HG03196 (cell line): ENCODE measurements at regions not wholly inside any gene's neighbourhood (a gene's known extent, or its start where the extent isn't known, plus 50 kb on each side); places are given as distances from the start of the nearest gene placed in this dataset.

Experiments used
- ATAC-seq: cut with Tn5 transposase; IDR thresholded peaks from one replicate; pipeline ENCODE4 v1.9.1; 2021; ENCODE audit not compliant: unreplicated experiment

DNA sequence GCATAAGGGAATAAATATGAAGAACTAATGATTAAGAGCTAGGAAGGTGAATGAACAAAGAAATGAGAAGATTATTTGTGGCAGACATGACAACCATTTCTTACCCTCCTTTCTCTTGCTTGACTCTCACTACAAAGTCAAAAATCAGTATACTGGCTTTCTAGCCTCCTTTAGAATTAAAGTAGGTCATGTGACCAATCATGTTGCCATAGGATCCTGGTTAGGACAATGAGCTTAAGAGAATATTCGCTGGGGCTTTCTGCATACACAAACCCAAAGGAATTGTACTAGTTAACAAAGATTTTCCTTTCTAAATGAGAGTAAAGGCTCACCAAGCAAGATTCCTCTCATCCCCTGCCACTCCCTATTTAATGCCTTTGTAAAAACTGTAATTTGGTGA, 76.0 kb upstream of the ID4 start:
- ATAC-seq, result no peak

- ATAC-seq, result no peak
Measured at GRCh38 chr6:19771753-19772336, 65.3 kb upstream of the ID4 start.

DNA sequence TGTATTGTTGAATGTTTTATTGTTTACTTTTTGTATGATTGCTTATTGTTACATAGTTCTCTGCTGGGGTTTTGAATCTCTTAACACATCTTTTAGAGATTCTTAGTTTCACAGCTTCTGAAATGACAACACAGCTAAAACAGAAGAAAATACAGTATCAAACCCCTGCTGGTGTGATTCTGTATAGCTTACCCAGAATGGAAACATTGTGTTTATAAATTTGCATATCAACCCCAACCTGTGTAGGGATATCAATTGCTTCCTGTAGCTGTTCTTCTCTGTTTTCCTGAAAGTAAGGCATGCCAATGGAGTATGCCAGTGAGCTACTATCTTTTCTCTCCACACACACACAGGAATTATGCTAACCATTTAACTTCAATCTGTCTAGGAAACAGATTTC, 64.3 kb upstream of the ID4 start:
- ATAC-seq, result no peak

GRCh38 chr6:19781269-19781668, 55.9 kb upstream of the ID4 start:
- no peak for ATAC-seq

GRCh38 chr6:19782588-19782987, 54.6 kb upstream of the ID4 start:
- ATAC-seq, result no peak
